ENCODE measurements at regions not wholly inside any gene's neighbourhood (a gene's known extent, or its start where the extent isn't known, plus 50 kb on each side); places are given as distances from the start of the nearest gene placed in this dataset.

GRCh38 chr20:3297079-3297378, 58.0 kb upstream of the SLC4A11 start:
- TF ChIP-seq CTCF (conservative IDR thresholded peaks at IDR 0.05; ENCODE audit: low read depth, low read length) = no peak
- no peak for DNase-seq (ENCODE audit: low read depth)
- no peak overlapping the region for H3K4me3 ChIP-seq (ENCODE audit: low read length)

- no peak for DNase-seq (ENCODE audit: low read depth)
- no peak for TF ChIP-seq CTCF (conservative IDR thresholded peaks at IDR 0.05; ENCODE audit: low read depth, low read length)
- H3K4me3 ChIP-seq (ENCODE audit: low read length) = no peak overlapping the region
Measured at GRCh38 chr20:3296261-3297078, 57.5 kb upstream of the SLC4A11 start.
